22Rv1 (cell line): ENCODE measurements at regions not wholly inside any gene's neighbourhood (a gene's known extent, or its start where the extent isn't known, plus 50 kb on each side); places are given as distances from the start of the nearest gene placed in this dataset.

Source experiments
- ZFX ChIP-seq: fragments of 450-650 bp; IDR thresholded peaks from 2 replicates; pipeline ENCODE4 v1.6.1; 2017; ENCODE audit warnings: antibody characterized with exemption, borderline replicate concordance
- TF ChIP-seq, protein P1 (sequence below): fragments of 450-650 bp; IDR thresholded peaks from 2 replicates; pipeline ENCODE4 v1.5.1; 2017; ENCODE audit warnings: mild to moderate bottlenecking

DNA sequence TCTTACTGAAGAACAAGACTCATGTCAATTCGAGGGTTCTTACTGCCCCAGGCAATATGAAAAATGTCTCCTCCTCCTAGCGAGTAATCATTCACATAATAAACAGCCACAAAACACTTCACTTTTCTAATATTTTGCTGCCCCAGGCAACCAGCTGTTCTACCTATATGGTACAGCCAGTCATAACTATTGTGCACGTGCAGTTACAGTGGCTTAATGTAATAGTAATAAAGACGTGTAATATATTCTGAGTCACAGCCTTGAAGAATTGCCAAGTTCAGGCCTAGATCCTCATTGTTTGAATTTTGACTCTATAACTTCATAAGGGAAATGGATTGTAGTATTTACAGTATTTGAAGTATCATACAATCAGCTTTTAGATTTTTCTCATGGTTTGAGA is 1250.0 kb upstream of the GBE1 start:
- TF ChIP-seq, protein P1, sequence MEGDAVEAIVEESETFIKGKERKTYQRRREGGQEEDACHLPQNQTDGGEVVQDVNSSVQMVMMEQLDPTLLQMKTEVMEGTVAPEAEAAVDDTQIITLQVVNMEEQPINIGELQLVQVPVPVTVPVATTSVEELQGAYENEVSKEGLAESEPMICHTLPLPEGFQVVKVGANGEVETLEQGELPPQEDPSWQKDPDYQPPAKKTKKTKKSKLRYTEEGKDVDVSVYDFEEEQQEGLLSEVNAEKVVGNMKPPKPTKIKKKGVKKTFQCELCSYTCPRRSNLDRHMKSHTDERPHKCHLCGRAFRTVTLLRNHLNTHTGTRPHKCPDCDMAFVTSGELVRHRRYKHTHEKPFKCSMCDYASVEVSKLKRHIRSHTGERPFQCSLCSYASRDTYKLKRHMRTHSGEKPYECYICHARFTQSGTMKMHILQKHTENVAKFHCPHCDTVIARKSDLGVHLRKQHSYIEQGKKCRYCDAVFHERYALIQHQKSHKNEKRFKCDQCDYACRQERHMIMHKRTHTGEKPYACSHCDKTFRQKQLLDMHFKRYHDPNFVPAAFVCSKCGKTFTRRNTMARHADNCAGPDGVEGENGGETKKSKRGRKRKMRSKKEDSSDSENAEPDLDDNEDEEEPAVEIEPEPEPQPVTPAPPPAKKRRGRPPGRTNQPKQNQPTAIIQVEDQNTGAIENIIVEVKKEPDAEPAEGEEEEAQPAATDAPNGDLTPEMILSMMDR: no peak
- TF ChIP-seq ZFX: no peak
